H1 (cell line): ENCODE measurements at regions not wholly inside any gene's neighbourhood (a gene's known extent, or its start where the extent isn't known, plus 50 kb on each side); places are given as distances from the start of the nearest gene placed in this dataset.

Source experiments
- CTCF ChIA-PET: fragments of 300-600 bp; sonication (Branson Sonifier 250); formaldehyde crosslinking; loops from one replicate; lab custom pipeline; 2021; ENCODE audit not compliant: partially characterized antibody; lab: Charles Lee
- POLR2A ChIA-PET: fragments of 300-600 bp; sonication (Branson Sonifier 250); formaldehyde crosslinking; loops from one replicate; lab custom pipeline; 2021; ENCODE audit warnings: inconsistent platforms; ENCODE audit not compliant: partially characterized antibody; lab: Charles Lee
- DNase-seq, 2 experiments: peaks; one replicate each; pipeline versions ENCODE4 v3.0.0 to v3.0.0-alpha.2; 2010 to 2022; ENCODE audit warnings: low spot score in 2 of 2, low read depth in 1 of 2, mixed read lengths in 1 of 2
- FAIRE-seq: peaks from 2 replicates; lab custom pipeline; 2011; peaks lifted over from hg19 to GRCh38; lab: Jason Lieb, UNC
- H2AFZ ChIP-seq: 2 replicates; pipeline ENCODE4 v1.8.1; 2012; ENCODE audit warnings: low read length, inconsistent platforms
- H2AK5ac ChIP-seq: 2 replicates; pipeline ENCODE4 v1.6.1; 2013; ENCODE audit warnings: low read depth, low read length
- H2BK120ac ChIP-seq: replicated peaks from 2 replicates; pipeline ENCODE3; 2013; ENCODE audit warnings: low read depth, low read length, inconsistent platforms
- H2BK12ac ChIP-seq: 2 replicates; pipeline ENCODE4 v1.6.1; 2013; ENCODE audit warnings: low read depth, low read length
- H2BK15ac ChIP-seq: 2 replicates; pipeline ENCODE4 v1.6.1; 2013; ENCODE audit warnings: low read length
- H2BK20ac ChIP-seq: 2 replicates; pipeline ENCODE4 v1.6.1; 2013; ENCODE audit warnings: low read length
- H2BK5ac ChIP-seq: 2 replicates; pipeline ENCODE4 v1.6.1; 2013; ENCODE audit warnings: low read depth, low read length
- H3K14ac ChIP-seq: 2 replicates; pipeline ENCODE4 v1.6.1; 2013; ENCODE audit warnings: inconsistent platforms; ENCODE audit not compliant: insufficient read length
- H3K18ac ChIP-seq: 2 replicates; pipeline ENCODE4 v1.6.1; 2013; ENCODE audit warnings: low read length; ENCODE audit errors: extremely low read depth
- H3K23ac ChIP-seq: 2 replicates; pipeline ENCODE4 v1.6.1; 2013; ENCODE audit warnings: inconsistent platforms; ENCODE audit not compliant: insufficient read length
- H3K23me2 ChIP-seq: 2 replicates; pipeline ENCODE4 v1.6.1; 2013; ENCODE audit warnings: low read depth, low read length
- H3K27ac ChIP-seq: 2 replicates; pipeline ENCODE4 v1.6.1; 2011; ENCODE audit warnings: low read depth, low read length, inconsistent platforms
- H3K27me3 ChIP-seq, 4 experiments: replicated peaks in 1 of 4; 1 replicate in 1 of 4; 2 replicates in 3 of 4; pipeline versions ENCODE4 v1.6.1 to v1.8.1; 2011 to 2013; ENCODE audit warnings: low read length in 3 of 4, mild to moderate bottlenecking in 3 of 4, inconsistent platforms in 2 of 4, mixed read lengths in 2 of 4, moderate library complexity in 1 of 4; ENCODE audit not compliant: control insufficient read depth in 3 of 4, insufficient read depth in 3 of 4; ENCODE audit errors: extremely low read depth in 1 of 4
- H3K36me3 ChIP-seq, 4 experiments: 2 replicates each; pipeline versions ENCODE4 v1.6.1 to v1.8.1; 2011 to 2013; ENCODE audit warnings: mild to moderate bottlenecking in 4 of 4, low read length in 3 of 4, moderate library complexity in 2 of 4, control low read depth in 1 of 4, inconsistent platforms in 1 of 4; ENCODE audit not compliant: insufficient read depth in 4 of 4, control insufficient read depth in 2 of 4
- H3K4ac ChIP-seq: replicated peaks from 2 replicates; pipeline ENCODE3; 2013; ENCODE audit warnings: low read length, low read depth, mixed read lengths, inconsistent platforms; ENCODE audit not compliant: insufficient read length
- H3K4me1 ChIP-seq, 4 experiments: replicated peaks in 1 of 4; 1 replicate in 1 of 4; 2 replicates in 3 of 4; pipeline versions ENCODE4 v1.6.1 to v1.8.1; 2011 to 2013; ENCODE audit warnings: low read length in 3 of 4, inconsistent platforms in 2 of 4, mixed read lengths in 1 of 4; ENCODE audit not compliant: insufficient read depth in 4 of 4, control insufficient read depth in 3 of 4
- H3K4me2 ChIP-seq, 2 experiments: 2 replicates each; pipeline versions ENCODE4 v1.6.1 to v1.8.1; 2011 to 2013; ENCODE audit warnings: low read depth in 2 of 2, low read length in 2 of 2, control low read depth in 1 of 2, inconsistent platforms in 1 of 2, mild to moderate bottlenecking in 1 of 2; ENCODE audit not compliant: insufficient read depth in 1 of 2
- H3K4me3 ChIP-seq, 4 experiments: fragments of 200-600, 300-600 bp in 1 of 4; sonication (generic), shearing (Covaris generic), sonication (Bioruptor Twin) in 1 of 4; 2 replicates each; pipeline versions ENCODE4 v1.5.1 to v1.8.1; 2011 to 2016; ENCODE audit warnings: low read length in 4 of 4, low read depth in 3 of 4, control low read depth in 2 of 4, inconsistent platforms in 2 of 4, mild to moderate bottlenecking in 2 of 4, mixed read lengths in 1 of 4, moderate library complexity in 1 of 4; ENCODE audit not compliant: insufficient read depth in 2 of 4; ENCODE audit errors: extremely low read depth in 1 of 4
- H3K56ac ChIP-seq: replicated peaks from 2 replicates; pipeline ENCODE3; 2013; ENCODE audit warnings: low read depth, mild to moderate bottlenecking, mixed read lengths, low read length, inconsistent platforms; ENCODE audit not compliant: insufficient read length
- H3K79me1 ChIP-seq: 2 replicates; pipeline ENCODE4 v1.6.1; 2013; ENCODE audit warnings: low read depth, low read length, control low read depth
- H3K79me2 ChIP-seq, 2 experiments: 2 replicates each; pipeline versions ENCODE4 v1.6.1 to v1.8.1; 2012 to 2013; ENCODE audit warnings: low read length in 2 of 2, mild to moderate bottlenecking in 2 of 2, inconsistent platforms in 1 of 2; ENCODE audit not compliant: insufficient read depth in 2 of 2, control insufficient read depth in 1 of 2
- H3K9ac ChIP-seq, 4 experiments: replicated peaks in 1 of 4; 1 replicate in 1 of 4; 2 replicates in 3 of 4; pipeline versions ENCODE4 v1.6.1 to v1.8.1; 2011 to 2013; ENCODE audit warnings: low read depth in 3 of 4, low read length in 3 of 4, control low read depth in 2 of 4, mild to moderate bottlenecking in 2 of 4, moderate library complexity in 2 of 4, inconsistent platforms in 1 of 4; ENCODE audit errors: extremely low read depth in 1 of 4
- H3K9me3 ChIP-seq, 2 experiments: 2 replicates each; pipeline versions ENCODE4 v1.6.1 to v1.8.1; 2012 to 2013; ENCODE audit warnings: mild to moderate bottlenecking in 2 of 2, moderate library complexity in 2 of 2, control low read depth in 1 of 2, inconsistent platforms in 1 of 2, low read depth in 1 of 2, low read length in 1 of 2, mixed read lengths in 1 of 2; ENCODE audit not compliant: insufficient read depth in 2 of 2
- H4K20me1 ChIP-seq, 2 experiments: replicated peaks in 1 of 2; 2 replicates each; pipeline versions ENCODE3 to v1.8.1; 2011 to 2013; ENCODE audit warnings: inconsistent platforms in 2 of 2, low read length in 2 of 2, mild to moderate bottlenecking in 1 of 2; ENCODE audit not compliant: insufficient read depth in 2 of 2, control insufficient read depth in 1 of 2
- H4K5ac ChIP-seq: 2 replicates; pipeline ENCODE4 v1.6.1; 2013; ENCODE audit warnings: low read length, low read depth, mixed read lengths, inconsistent platforms; ENCODE audit not compliant: insufficient read length
- H4K8ac ChIP-seq: 2 replicates; pipeline ENCODE4 v1.8.0; 2013; ENCODE audit warnings: mild to moderate bottlenecking, moderate library complexity, low read length, inconsistent platforms; ENCODE audit not compliant: insufficient read depth; ENCODE audit errors: extremely low read depth
- H4K91ac ChIP-seq: replicated peaks from 2 replicates; pipeline ENCODE3; 2013; ENCODE audit warnings: low read length, mixed read lengths, inconsistent platforms; ENCODE audit not compliant: insufficient read length
- CHD2 ChIP-seq: IDR thresholded peaks from 2 replicates; pipeline ENCODE4 v1.6.1; 2012; ENCODE audit warnings: low read length, improper control_type of control experiment
- JUN ChIP-seq: IDR thresholded peaks from 2 replicates; pipeline ENCODE4 v1.6.1; 2011; ENCODE audit warnings: low read depth, mild to moderate bottlenecking, improper control_type of control experiment, low read length
- KDM4A ChIP-seq: IDR thresholded peaks from one replicate; pipeline ENCODE4 v1.7.1; 2012; ENCODE audit warnings: low read depth, mild to moderate bottlenecking, moderate library complexity, low read length, inconsistent platforms; ENCODE audit not compliant: severe bottlenecking
- KDM5A ChIP-seq: fragments of 200-600 bp; IDR thresholded peaks from 2 replicates; pipeline ENCODE4 v1.7.1; 2012; ENCODE audit warnings: mild to moderate bottlenecking, low read length, inconsistent platforms, mixed read lengths
- NRF1 ChIP-seq: IDR thresholded peaks from 2 replicates; pipeline ENCODE4 v1.6.1; 2011; ENCODE audit warnings: mild to moderate bottlenecking, low read depth, low read length, improper control_type of control experiment
- SAP30 ChIP-seq: fragments of 300-600 bp; sonication (generic); IDR thresholded peaks from 2 replicates; pipeline ENCODE4 v1.7.1; 2012; ENCODE audit warnings: low read length, moderate library complexity, mild to moderate bottlenecking, inconsistent platforms; ENCODE audit not compliant: insufficient read depth, insufficient replicate concordance
- SUZ12 ChIP-seq: fragments of 200-600 bp; sonication (generic); IDR thresholded peaks from 2 replicates; pipeline ENCODE4 v1.6.1; 2012; ENCODE audit warnings: mild to moderate bottlenecking, inconsistent platforms, low read length, moderate library complexity, mixed read lengths
- TAF7 ChIP-seq: optimal IDR thresholded peaks from 2 replicates; pipeline ENCODE3; 2011; ENCODE audit warnings: low read depth, mild to moderate bottlenecking, inconsistent platforms, low read length, moderate library complexity, borderline replicate concordance
- TEAD4 ChIP-seq: IDR thresholded peaks from 2 replicates; pipeline ENCODE4 v1.6.1; 2012; ENCODE audit warnings: low read depth, low read length, inconsistent platforms, mixed read lengths
- WGBS, 2 experiments: shearing (Covaris generic) in 1 of 2; methylation state at CpG; one replicate each; pipeline versions ENCODE4 v1.1.6 to v1.1.7; 2013 to 2015; ENCODE audit warnings: low lambda C conversion rate in 2 of 2, mixed read lengths in 2 of 2, inconsistent platforms in 1 of 2, low coverage in 1 of 2, missing lambda C conversion rate in 1 of 2; ENCODE audit not compliant: insufficient replicate concordance in 2 of 2, insufficient coverage in 1 of 2, insufficient read length in 1 of 2; ENCODE audit errors: extremely low coverage in 1 of 2, missing lambda C conversion rate in 1 of 2; 5-methylcytosine and 5-hydroxymethylcytosine counted together
- TF ChIP-seq, protein P1 (sequence below): IDR thresholded peaks from 2 replicates; pipeline ENCODE4 v1.6.1; 2012; ENCODE audit warnings: inconsistent platforms
- TF ChIP-seq, protein P2 (sequence below): IDR thresholded peaks from 2 replicates; pipeline ENCODE4 v1.6.1; 2012; ENCODE audit warnings: low read length, inconsistent platforms

DNA sequence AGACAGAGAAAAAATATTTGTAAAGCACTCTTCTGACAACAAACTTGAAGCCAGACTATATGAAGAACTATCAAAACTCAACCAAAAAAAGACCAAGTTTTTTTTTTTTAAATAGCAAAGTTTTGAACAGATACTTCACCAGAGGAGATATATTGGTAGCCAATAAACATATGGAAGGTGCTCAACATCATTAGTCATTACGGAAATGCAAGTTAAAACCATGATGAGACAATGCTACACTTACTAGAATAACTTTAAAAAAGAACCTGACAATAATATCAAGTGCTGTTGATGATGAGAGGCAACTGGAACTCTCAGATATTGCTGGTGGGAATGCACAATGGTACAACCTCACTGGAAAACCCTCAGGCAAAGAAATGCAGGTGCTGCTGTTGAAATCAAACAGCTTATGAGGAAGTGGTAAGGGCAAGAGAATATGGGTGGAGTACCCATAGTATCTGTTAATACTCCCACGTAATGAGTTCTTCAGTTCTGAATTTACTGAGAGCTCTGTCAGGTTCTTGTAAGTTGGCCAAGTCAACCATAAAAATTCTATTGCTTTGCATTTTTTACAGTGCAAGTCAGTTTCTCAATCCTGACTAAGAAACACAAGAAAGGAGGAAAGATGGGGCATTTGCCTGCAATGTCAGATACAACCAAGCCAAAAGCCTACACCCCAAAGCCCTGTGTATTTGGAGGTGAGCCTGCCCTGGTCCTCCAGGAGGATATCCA lies 87.3 kb upstream of the GNAQ start:
- H3K4me1 ChIP-seq = no peaks in the 10 kb centered on the region; a peak in 1 of 7 replicates
- no peak overlapping the region for H3K18ac ChIP-seq
- H3K4me2 ChIP-seq = no peak overlapping the region
- H4K20me1 ChIP-seq = no peaks in the 10 kb centered on the region
- H4K8ac ChIP-seq = no peak overlapping the region
- H3K79me1 ChIP-seq = no peaks in the 10 kb centered on the region
- no peak overlapping the region for H3K56ac ChIP-seq
- no peaks in the 10 kb centered on the region for H3K79me2 ChIP-seq
- H4K5ac ChIP-seq = no peak overlapping the region
- no peak overlapping the region for H3K23ac ChIP-seq
- H3K9ac ChIP-seq = no peak overlapping the region
- no peak overlapping the region for H3K27ac ChIP-seq
- no peak overlapping the region for H2AFZ ChIP-seq
- H4K91ac ChIP-seq = no peak overlapping the region
- no peaks in the 10 kb centered on the region; the same call in 1 of the 2 replicates for H3K23me2 ChIP-seq
- no peak overlapping the region for H3K14ac ChIP-seq
- no peak overlapping the region for H2BK15ac ChIP-seq
- H2BK12ac ChIP-seq = no peak overlapping the region
- WGBS, 2 experiments = 91% methylated on average over 2 of the region's 2 CpGs; no CpG with 5 or more reads in 1 of the 2 experiments
- H3K36me3 ChIP-seq = no peaks in the 10 kb centered on the region
- no peak overlapping the region for H2BK120ac ChIP-seq
- H2BK20ac ChIP-seq = no peak overlapping the region
- no peak overlapping the region for H2AK5ac ChIP-seq
- H2BK5ac ChIP-seq = no peak overlapping the region
- H3K27me3 ChIP-seq = no peaks in the 10 kb centered on the region
- CTCF ChIA-PET = interaction anchor here (0.7 to 4.8 kb wide), 7 partner anchors 14 to 662 kb away, joined by 3 to 43 read pairs (median 8); no protein-coding TSS in a partner anchor
- no peaks in the 10 kb centered on the region for H3K9me3 ChIP-seq
- no peak overlapping the region for H3K4me3 ChIP-seq
- no peak overlapping the region for H3K4ac ChIP-seq
- FAIRE-seq = no peak
- POLR2A ChIA-PET = no interaction called here
- no peak for DNase-seq
- TF ChIP-seq KDM4A (no peak), SUZ12 (no peak), KDM5A (no peak), JUN (no peak), TAF7 (no peak), SAP30 (no peak), NRF1 (no peak), TEAD4 (no peak), CHD2 (no peak)
- TF ChIP-seq, protein P1, sequence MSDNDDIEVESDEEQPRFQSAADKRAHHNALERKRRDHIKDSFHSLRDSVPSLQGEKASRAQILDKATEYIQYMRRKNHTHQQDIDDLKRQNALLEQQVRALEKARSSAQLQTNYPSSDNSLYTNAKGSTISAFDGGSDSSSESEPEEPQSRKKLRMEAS = no peak
- TF ChIP-seq, protein P2, sequence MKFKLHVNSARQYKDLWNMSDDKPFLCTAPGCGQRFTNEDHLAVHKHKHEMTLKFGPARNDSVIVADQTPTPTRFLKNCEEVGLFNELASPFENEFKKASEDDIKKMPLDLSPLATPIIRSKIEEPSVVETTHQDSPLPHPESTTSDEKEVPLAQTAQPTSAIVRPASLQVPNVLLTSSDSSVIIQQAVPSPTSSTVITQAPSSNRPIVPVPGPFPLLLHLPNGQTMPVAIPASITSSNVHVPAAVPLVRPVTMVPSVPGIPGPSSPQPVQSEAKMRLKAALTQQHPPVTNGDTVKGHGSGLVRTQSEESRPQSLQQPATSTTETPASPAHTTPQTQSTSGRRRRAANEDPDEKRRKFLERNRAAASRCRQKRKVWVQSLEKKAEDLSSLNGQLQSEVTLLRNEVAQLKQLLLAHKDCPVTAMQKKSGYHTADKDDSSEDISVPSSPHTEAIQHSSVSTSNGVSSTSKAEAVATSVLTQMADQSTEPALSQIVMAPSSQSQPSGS = no peak
